ENCODE measurements at regions not wholly inside any gene's neighbourhood (a gene's known extent, or its start where the extent isn't known, plus 50 kb on each side); places are given as distances from the start of the nearest gene placed in this dataset.

- Histone ChIP-seq H3K27me3 (peaks cover 34% of the 10 kb centered on the region), H3K9me3 (no peaks in the 10 kb centered on the region), H3K36me3 (no peaks in the 10 kb centered on the region), H3K27ac (no peak overlapping the region), H3K4me1 (no peaks in the 10 kb centered on the region), H3K4me3 (no peak overlapping the region)
- no peak for TF ChIP-seq EP300 (IDR thresholded peaks at IDR 0.05)
- no peak for TF ChIP-seq CTCF (IDR thresholded peaks at IDR 0.05)
- TF ChIP-seq POLR2A (IDR thresholded peaks at IDR 0.05) = no peak
- TF ChIP-seq POLR2AphosphoS5 (IDR thresholded peaks at IDR 0.05) = no peak
- 70% methylated on average over 2 of the region's 10 CpGs; no CpG with 5 or more reads in 1 of the 2 donors for WGBS, 2 donors (ENCODE audit: low coverage in 1 of 2)
- peak; percentile 31 for ATAC-seq
Measured at GRCh38 chr7:98703916-98704315, 86.8 kb downstream of the NPTX2 start.

GRCh38 chr7:98705626-98706025 is 88.5 kb downstream of the NPTX2 start:
- no peaks in the 10 kb centered on the region for H3K36me3 ChIP-seq
- WGBS, 2 donors (ENCODE audit: low coverage in 1 of 2) = 47 to 100% methylated on average over 1 to 14 of the region's 14 CpGs
- ATAC-seq = no peak
- peaks cover 34% of the 10 kb centered on the region for H3K27me3 ChIP-seq
- no peak overlapping the region for H3K4me3 ChIP-seq
- TF ChIP-seq POLR2A (IDR thresholded peaks at IDR 0.05) (no peak), POLR2AphosphoS5 (IDR thresholded peaks at IDR 0.05) (no peak), EP300 (IDR thresholded peaks at IDR 0.05) (no peak), CTCF (IDR thresholded peaks at IDR 0.05) (no peak)
- H3K9me3 ChIP-seq = no peaks in the 10 kb centered on the region
- H3K27ac ChIP-seq = no peak overlapping the region
- H3K4me1 ChIP-seq = no peaks in the 10 kb centered on the region

- no peak for ATAC-seq
- WGBS, 2 donors (ENCODE audit: low coverage in 1 of 2) = 77 to 84% methylated on average over 4 of the region's 4 CpGs
- no peak for TF ChIP-seq CTCF (IDR thresholded peaks at IDR 0.05)
- TF ChIP-seq POLR2AphosphoS5 (IDR thresholded peaks at IDR 0.05) = no peak
- TF ChIP-seq POLR2A (IDR thresholded peaks at IDR 0.05) = no peak
- TF ChIP-seq EP300 (IDR thresholded peaks at IDR 0.05) = no peak
- Histone ChIP-seq H3K36me3 (no peaks in the 10 kb centered on the region), H3K27ac (no peak overlapping the region), H3K9me3 (no peaks in the 10 kb centered on the region), H3K27me3 (peaks cover 36% of the 10 kb centered on the region), H3K4me3 (no peak overlapping the region), H3K4me1 (no peaks in the 10 kb centered on the region)
Measured at GRCh38 chr7:98707076-98707475, 90.0 kb downstream of the NPTX2 start.

GRCh38 chr7:98711945-98712344 is 94.9 kb downstream of the NPTX2 start:
- no peaks in the 10 kb centered on the region for H3K9me3 ChIP-seq
- peaks cover 11% of the 10 kb centered on the region for H3K27me3 ChIP-seq
- H3K4me1 ChIP-seq = no peaks in the 10 kb centered on the region
- no peak for TF ChIP-seq POLR2A (IDR thresholded peaks at IDR 0.05)
- no peak for TF ChIP-seq POLR2AphosphoS5 (IDR thresholded peaks at IDR 0.05)
- TF ChIP-seq CTCF (IDR thresholded peaks at IDR 0.05) = no peak
- no peak for ATAC-seq
- no peak overlapping the region for H3K4me3 ChIP-seq
- no peak overlapping the region for H3K27ac ChIP-seq
- 90% methylated on average over 2 to 7 of the region's 10 CpGs for WGBS, 2 donors (ENCODE audit: low coverage in 1 of 2)
- H3K36me3 ChIP-seq = no peaks in the 10 kb centered on the region

GRCh38 chr7:98713165-98713810 is 96.2 kb downstream of the NPTX2 start:
- H3K36me3 ChIP-seq = no peaks in the 10 kb centered on the region
- no peak overlapping the region for H3K27ac ChIP-seq
- WGBS, 2 donors (ENCODE audit: low coverage in 1 of 2) = 27 to 49% methylated on average over 6 of the region's 6 CpGs
- H3K9me3 ChIP-seq = no peaks in the 10 kb centered on the region
- no peak for ATAC-seq
- H3K4me1 ChIP-seq = no peaks in the 10 kb centered on the region
- TF ChIP-seq POLR2AphosphoS5 (IDR thresholded peaks at IDR 0.05) (no peak), CTCF (IDR thresholded peaks at IDR 0.05) (no peak), POLR2A (IDR thresholded peaks at IDR 0.05) (no peak), EP300 (IDR thresholded peaks at IDR 0.05) (no peak)
- peaks cover 6% of the 10 kb centered on the region for H3K27me3 ChIP-seq
- no peak overlapping the region for H3K4me3 ChIP-seq
